ENCODE measurements at regions not wholly inside any gene's neighbourhood (a gene's known extent, or its start where the extent isn't known, plus 50 kb on each side); places are given as distances from the start of the nearest gene placed in this dataset.

GRCh38 chr3:29070959-29071634, 209.8 kb upstream of the RBMS3 start:
- no peaks in the 10 kb centered on the region for H3K4me1 ChIP-seq
- DNase-seq (no peak), ATAC-seq (no peak)
- H3K27ac ChIP-seq: no peak overlapping the region
- no peak overlapping the region for H3K4me3 ChIP-seq
- intact Hi-C loops (cut with DNase I): no loop called here
- no peaks in the 10 kb centered on the region for H3K27me3 ChIP-seq (ENCODE audit: low read depth)
- H3K36me3 ChIP-seq: no peaks in the 10 kb centered on the region
- TF ChIP-seq CTCF (IDR thresholded peaks at IDR 0.05): no peak
- no peaks in the 10 kb centered on the region for H3K9me3 ChIP-seq

- Histone ChIP-seq H3K36me3 (no peaks in the 10 kb centered on the region), H3K27ac (no peak overlapping the region), H3K27me3 (ENCODE audit: low read depth) (no peaks in the 10 kb centered on the region), H3K9me3 (no peaks in the 10 kb centered on the region), H3K4me3 (no peak overlapping the region), H3K4me1 (no peaks in the 10 kb centered on the region)
- intact Hi-C loops (cut with DNase I): no loop called here
- ATAC-seq (no peak), DNase-seq (no peak)
- TF ChIP-seq CTCF (IDR thresholded peaks at IDR 0.05): no peak
These were observed 208.3 kb upstream of the RBMS3 start for GRCh38 chr3:29072611-29073010.

GRCh38 chr3:29077356-29077755, 203.5 kb upstream of the RBMS3 start:
- intact Hi-C loops (cut with DNase I): no loop called here
- Histone ChIP-seq H3K27ac (no peak overlapping the region), H3K9me3 (no peaks in the 10 kb centered on the region), H3K4me1 (no peaks in the 10 kb centered on the region), H3K36me3 (no peaks in the 10 kb centered on the region), H3K27me3 (ENCODE audit: low read depth) (no peaks in the 10 kb centered on the region), H3K4me3 (no peak overlapping the region)
- ATAC-seq (no peak), DNase-seq (no peak)
- no peak for TF ChIP-seq CTCF (IDR thresholded peaks at IDR 0.05)

- no peak for TF ChIP-seq CTCF (IDR thresholded peaks at IDR 0.05)
- H3K27me3 ChIP-seq (ENCODE audit: low read depth): no peaks in the 10 kb centered on the region
- ATAC-seq: no peak
- no peak overlapping the region for H3K27ac ChIP-seq
- intact Hi-C loops (cut with DNase I): no loop called here
- H3K9me3 ChIP-seq: no peaks in the 10 kb centered on the region
- no peak overlapping the region for H3K4me3 ChIP-seq
- no peaks in the 10 kb centered on the region for H3K4me1 ChIP-seq
- H3K36me3 ChIP-seq: no peaks in the 10 kb centered on the region
- no peak for DNase-seq
These were observed 201.5 kb upstream of the RBMS3 start for GRCh38 chr3:29079358-29079757.

GRCh38 chr3:29080967-29081366, 199.9 kb upstream of the RBMS3 start:
- TF ChIP-seq CTCF (IDR thresholded peaks at IDR 0.05): no peak
- intact Hi-C loops (cut with DNase I): no loop called here
- no peaks in the 10 kb centered on the region for H3K4me1 ChIP-seq
- H3K4me3 ChIP-seq: no peak overlapping the region
- H3K27me3 ChIP-seq (ENCODE audit: low read depth): no peaks in the 10 kb centered on the region
- H3K9me3 ChIP-seq: no peaks in the 10 kb centered on the region
- no peak overlapping the region for H3K27ac ChIP-seq
- no peaks in the 10 kb centered on the region for H3K36me3 ChIP-seq
- DNase-seq (no peak), ATAC-seq (no peak)
